NT2/D1 (cell line): ENCODE measurements at regions not wholly inside any gene's neighbourhood (a gene's known extent, or its start where the extent isn't known, plus 50 kb on each side); places are given as distances from the start of the nearest gene placed in this dataset.

Experiments used
- DNase-seq: peaks from one replicate; pipeline ENCODE4 v3.0.0-alpha.2; 2011; ENCODE audit warnings: low read depth, low spot score
- H3K27me3 ChIP-seq: 2 replicates; pipeline ENCODE4 v1.6.0; 2011; ENCODE audit warnings: mild to moderate bottlenecking; ENCODE audit not compliant: insufficient read length, insufficient read depth
- H3K36me3 ChIP-seq: 2 replicates; pipeline ENCODE4 v1.6.1; 2011; ENCODE audit warnings: mild to moderate bottlenecking, low read length, mixed read lengths; ENCODE audit not compliant: insufficient read depth, insufficient read length
- H3K4me1 ChIP-seq: 2 replicates; pipeline ENCODE4 v1.5.1; 2011; ENCODE audit not compliant: insufficient read depth, insufficient read length
- H3K4me3 ChIP-seq: 2 replicates; pipeline ENCODE4 v1.5.1; 2011; ENCODE audit warnings: low read depth; ENCODE audit not compliant: insufficient read length
- H3K9ac ChIP-seq: 2 replicates; pipeline ENCODE4 v1.6.0; 2011; ENCODE audit warnings: low read depth; ENCODE audit not compliant: insufficient read length
- H3K9me3 ChIP-seq: 2 replicates; pipeline ENCODE4 v1.5.1; 2011; ENCODE audit warnings: mild to moderate bottlenecking, low read length; ENCODE audit not compliant: insufficient read depth
- SUZ12 ChIP-seq: IDR thresholded peaks from 2 replicates; pipeline ENCODE4 v1.6.1; 2011; ENCODE audit not compliant: insufficient read length, insufficient read depth; ENCODE audit errors: extremely low read depth
- YY1 ChIP-seq: IDR thresholded peaks from 2 replicates; pipeline ENCODE4 v1.6.1; 2011; ENCODE audit not compliant: insufficient read length, insufficient read depth
- ZNF274 ChIP-seq: IDR thresholded peaks from 2 replicates; pipeline ENCODE4 v1.6.1; 2011; ENCODE audit warnings: mild to moderate bottlenecking, low read depth, low read length

DNA sequence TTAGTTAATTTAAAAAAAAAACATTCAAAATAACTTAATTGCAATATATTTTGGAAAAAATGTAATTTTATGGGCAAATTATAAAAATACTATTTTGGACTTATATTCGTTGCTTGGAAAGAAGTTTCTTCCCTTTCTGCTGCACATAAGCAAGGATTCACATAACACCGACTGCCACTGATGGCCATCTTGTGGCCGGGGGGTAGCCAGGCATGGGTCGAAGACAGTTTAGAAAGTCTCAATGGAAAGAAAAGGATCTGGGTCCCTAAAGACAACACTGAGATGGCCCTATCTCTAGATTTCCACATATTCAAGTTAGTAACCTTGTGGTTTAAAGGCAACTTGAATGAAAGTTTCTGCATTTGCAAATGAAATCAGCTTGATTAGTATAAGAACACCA lies 318.6 kb downstream of the AKAIN1 start:
- DNase-seq, result no peak
- H3K4me1 ChIP-seq, result no peaks in the 10 kb centered on the region
- H3K36me3 ChIP-seq, result no peaks in the 10 kb centered on the region
- no peaks in the 10 kb centered on the region for H3K27me3 ChIP-seq
- H3K4me3 ChIP-seq, result no peak overlapping the region
- H3K9ac ChIP-seq, result no peak overlapping the region
- no peaks in the 10 kb centered on the region for H3K9me3 ChIP-seq
- TF ChIP-seq ZNF274 (no peak), YY1 (no peak)

DNA sequence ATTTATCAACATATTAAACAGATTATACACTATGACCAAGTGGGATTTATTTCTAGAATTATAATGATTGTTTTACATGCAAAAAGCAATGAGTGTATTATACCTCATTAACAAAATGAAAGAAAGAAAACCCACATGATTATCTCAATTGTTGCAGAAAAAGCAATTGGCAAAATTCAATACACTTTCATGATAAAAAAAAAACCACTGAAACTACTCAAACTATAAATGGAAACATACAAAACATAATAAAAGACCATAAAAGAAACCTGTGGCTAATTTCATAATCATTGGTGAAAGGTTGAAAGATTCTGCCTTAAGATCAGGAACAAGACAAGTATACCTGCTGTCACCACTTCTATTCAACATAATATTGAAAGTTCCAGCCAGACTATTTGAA lies 325.9 kb downstream of the AKAIN1 start:
- H3K36me3 ChIP-seq, result no peaks in the 10 kb centered on the region
- no peaks in the 10 kb centered on the region for H3K27me3 ChIP-seq
- TF ChIP-seq ZNF274, result no peak
- TF ChIP-seq SUZ12, result no peak
- no peak for TF ChIP-seq YY1
- no peak overlapping the region for H3K9ac ChIP-seq
- no peak for DNase-seq
- H3K4me1 ChIP-seq, result no peaks in the 10 kb centered on the region
- peaks cover 7% of the 10 kb centered on the region for H3K9me3 ChIP-seq
- no peak overlapping the region for H3K4me3 ChIP-seq

DNA sequence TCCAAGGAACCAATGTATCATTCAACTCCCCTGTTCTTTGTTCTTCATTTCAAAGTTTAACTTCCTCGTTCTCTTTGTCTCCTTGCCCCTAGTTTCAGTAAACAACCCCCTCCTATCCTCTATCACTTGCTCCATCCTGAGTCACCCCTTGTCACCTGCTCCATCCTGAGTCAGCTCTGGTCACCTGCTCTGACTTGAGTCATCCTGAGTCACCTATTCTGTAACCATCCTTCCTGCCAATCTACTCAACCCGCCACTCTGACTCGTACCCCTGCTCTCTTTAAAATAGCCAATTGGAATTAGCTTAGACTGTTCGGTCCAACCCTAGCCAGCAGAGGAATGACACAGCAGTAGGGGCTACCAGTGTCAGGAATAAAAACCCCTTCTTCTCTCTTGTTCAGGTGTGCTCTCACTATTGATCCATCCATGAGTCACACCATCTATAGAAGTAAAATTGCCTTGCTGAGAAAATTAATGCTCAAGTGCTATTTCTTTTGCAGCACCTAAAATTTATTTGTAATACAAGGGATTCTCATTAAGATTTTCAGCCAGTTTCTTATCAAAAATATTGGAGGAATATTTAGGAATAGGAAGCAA lies 326.8 kb downstream of the AKAIN1 start:
- DNase-seq, result no peak
- no peak overlapping the region for H3K9ac ChIP-seq
- no peak for TF ChIP-seq SUZ12
- TF ChIP-seq YY1, result no peak
- TF ChIP-seq ZNF274, result no peak
- no peaks in the 10 kb centered on the region for H3K36me3 ChIP-seq
- H3K9me3 ChIP-seq, result peaks cover 7% of the 10 kb centered on the region
- no peaks in the 10 kb centered on the region for H3K4me1 ChIP-seq
- no peak overlapping the region for H3K4me3 ChIP-seq
- H3K27me3 ChIP-seq, result no peaks in the 10 kb centered on the region

DNA sequence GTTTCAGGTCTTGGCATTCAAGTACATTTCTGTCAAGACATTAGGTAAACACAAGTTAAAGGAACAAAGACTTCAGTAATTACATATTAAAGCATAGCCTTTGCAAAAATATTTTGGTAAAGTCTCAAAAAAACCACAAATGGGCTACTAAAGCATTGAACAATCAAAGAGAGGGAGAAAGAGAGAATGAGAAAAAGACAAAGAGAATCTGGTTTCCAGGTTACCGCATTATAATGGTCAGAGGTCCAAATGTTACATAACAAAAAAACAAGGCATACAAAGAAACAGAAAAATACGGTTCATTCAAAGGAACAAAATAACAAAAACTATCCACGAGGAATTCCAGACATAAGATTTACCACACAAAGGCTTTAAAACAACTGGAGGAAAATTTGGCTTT lies 327.9 kb downstream of the AKAIN1 start:
- Histone ChIP-seq H3K9me3 (peaks cover 7% of the 10 kb centered on the region), H3K4me1 (no peaks in the 10 kb centered on the region), H3K9ac (no peak overlapping the region), H3K27me3 (no peaks in the 10 kb centered on the region), H3K36me3 (no peaks in the 10 kb centered on the region), H3K4me3 (no peak overlapping the region)
- no peak for DNase-seq
- no peak for TF ChIP-seq SUZ12

DNA sequence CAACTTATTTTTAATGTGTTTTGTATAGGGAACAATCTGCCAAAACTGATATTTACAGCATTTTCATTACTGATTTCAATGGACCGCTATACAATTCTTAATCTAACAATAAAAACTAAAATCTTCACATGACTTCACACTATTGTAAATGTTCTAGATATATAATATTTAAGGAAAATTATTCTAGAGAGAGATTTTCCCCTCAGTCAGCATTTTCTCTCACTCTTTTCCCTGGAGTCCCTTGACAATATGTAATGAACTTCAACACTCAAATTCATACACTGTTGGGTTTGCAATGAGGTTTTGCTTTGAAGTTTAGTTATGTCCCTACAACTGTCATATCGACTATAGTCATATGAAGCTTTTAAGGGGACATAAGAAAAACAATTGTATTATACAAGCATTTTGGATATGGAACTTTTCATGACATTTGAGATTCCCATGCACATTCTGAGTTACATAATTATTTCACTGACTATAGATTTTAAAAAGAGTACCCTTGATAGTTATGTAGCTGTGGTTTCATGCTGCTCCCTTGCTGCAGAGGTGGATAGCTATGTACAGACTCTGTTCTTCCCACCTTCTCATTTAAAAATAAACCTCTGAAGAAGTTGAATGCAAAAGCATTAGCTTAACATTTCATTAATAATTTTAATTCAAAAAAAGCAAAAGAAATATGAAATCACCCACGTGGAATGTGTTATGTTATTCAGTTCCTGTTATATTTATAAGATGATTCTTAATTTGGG lies 338.5 kb downstream of the AKAIN1 start:
- no peaks in the 10 kb centered on the region for H3K27me3 ChIP-seq
- H3K36me3 ChIP-seq, result no peaks in the 10 kb centered on the region
- TF ChIP-seq SUZ12, result no peak
- TF ChIP-seq ZNF274, result no peak
- no peak for TF ChIP-seq YY1
- no peak overlapping the region for H3K9ac ChIP-seq
- H3K9me3 ChIP-seq, result no peaks in the 10 kb centered on the region
- no peaks in the 10 kb centered on the region for H3K4me1 ChIP-seq
- H3K4me3 ChIP-seq, result no peak overlapping the region
- no peak for DNase-seq

DNA sequence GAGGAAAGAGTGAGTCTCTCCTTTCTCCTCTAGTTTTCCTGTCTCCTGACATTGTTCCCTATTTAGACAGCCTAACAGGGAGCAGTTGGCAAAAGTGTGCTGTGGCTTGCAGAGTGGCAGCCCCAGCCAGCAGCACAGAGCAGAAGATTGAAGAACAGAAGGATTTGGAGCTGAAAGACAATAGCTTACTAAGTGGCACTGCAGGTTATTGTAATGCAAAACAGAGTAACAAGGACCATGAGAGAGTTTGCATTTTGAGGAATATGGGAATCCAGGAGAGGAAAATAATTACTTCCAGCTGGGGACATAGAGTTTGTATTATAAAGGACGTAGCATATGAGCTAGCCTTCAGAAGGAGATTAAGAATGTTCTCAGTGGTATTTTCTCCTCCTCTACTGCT lies 342.4 kb downstream of the AKAIN1 start:
- Histone ChIP-seq H3K4me3 (no peak overlapping the region), H3K4me1 (no peaks in the 10 kb centered on the region), H3K9me3 (no peaks in the 10 kb centered on the region), H3K36me3 (no peaks in the 10 kb centered on the region), H3K9ac (no peak overlapping the region), H3K27me3 (no peaks in the 10 kb centered on the region)
- TF ChIP-seq YY1, result no peak
- no peak for TF ChIP-seq ZNF274
- TF ChIP-seq SUZ12, result no peak
- peak; percentile 51 for DNase-seq

DNA sequence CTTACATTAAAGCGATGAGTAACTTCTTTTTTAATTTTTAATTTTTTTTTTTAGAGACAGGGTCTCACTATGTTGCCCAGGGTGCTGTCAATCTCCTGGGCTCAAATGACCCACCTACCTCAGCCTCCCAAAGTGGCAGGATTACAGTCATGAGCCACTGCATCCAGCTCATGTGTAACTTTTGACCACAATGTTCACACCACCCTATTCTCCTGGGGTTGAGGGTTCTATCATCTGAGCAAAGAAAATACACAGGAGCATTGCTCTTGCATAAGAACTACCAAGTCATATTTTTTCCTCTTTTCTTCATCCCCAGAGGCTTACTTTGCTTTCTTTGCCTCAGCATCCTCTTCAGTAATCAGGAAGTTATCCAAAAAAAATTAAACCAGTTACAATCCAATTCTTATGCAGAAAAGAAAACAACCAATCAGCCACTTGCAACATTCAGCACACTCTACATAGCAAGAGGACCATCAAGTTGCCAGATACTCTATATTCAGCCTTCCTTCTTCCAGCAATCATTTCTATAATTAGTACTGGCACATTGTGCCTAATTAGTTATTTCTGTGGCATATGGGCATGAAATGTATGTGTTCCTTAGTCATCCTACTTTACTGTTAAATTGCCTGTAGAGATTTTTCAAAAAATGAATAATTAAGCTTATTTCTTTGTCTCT lies 345.6 kb downstream of the AKAIN1 start:
- no peaks in the 10 kb centered on the region for H3K27me3 ChIP-seq
- no peak for TF ChIP-seq SUZ12
- TF ChIP-seq ZNF274, result no peak
- no peak for TF ChIP-seq YY1
- DNase-seq, result no peak

More for the DNA sequence above, 345.6 kb downstream of the AKAIN1 start:
- no peaks in the 10 kb centered on the region for H3K36me3 ChIP-seq
- no peaks in the 10 kb centered on the region for H3K4me1 ChIP-seq
- no peak overlapping the region for H3K4me3 ChIP-seq
- no peaks in the 10 kb centered on the region for H3K9me3 ChIP-seq
- no peak overlapping the region for H3K9ac ChIP-seq
